T-helper 2 cell treated with Interferon-gamma antibody and Interleukin-4, amounts not matched to agents 5 μg/mL and 100 μg/mL, for 36 hours (primary cell): ENCODE measurements at regions not wholly inside any gene's neighbourhood (a gene's known extent, or its start where the extent isn't known, plus 50 kb on each side); places are given as distances from the start of the nearest gene placed in this dataset.
"Not testable (repeated sequence)": the region's sequence is repeated elsewhere in the genome, so short reads cannot be mapped to it uniquely, and the experiment has no call there.

Experiments used
- DNase-seq: peaks from one replicate; pipeline ENCODE4 v3.0.0; 2021; ENCODE audit warnings: low spot score
- H3K27ac Mint-ChIP-seq: one replicate; pipeline ENCODE4 v1.8.0; 2021; ENCODE audit warnings: mild to moderate bottlenecking, mixed read lengths
- H3K27me3 Mint-ChIP-seq: one replicate; pipeline ENCODE4 v1.8.0; 2021; ENCODE audit warnings: low read depth, mixed read lengths
- H3K36me3 Mint-ChIP-seq: one replicate; pipeline ENCODE4 v1.8.0; 2021; ENCODE audit warnings: low read depth, mixed read lengths
- H3K4me1 Mint-ChIP-seq: one replicate; pipeline ENCODE4 v1.8.0; 2021; ENCODE audit warnings: low read depth, mixed read lengths
- H3K4me3 Mint-ChIP-seq: one replicate; pipeline ENCODE4 v1.8.0; 2022; ENCODE audit warnings: mild to moderate bottlenecking, moderate library complexity, mixed read lengths
- H3K9me3 Mint-ChIP-seq: one replicate; pipeline ENCODE4 v1.8.0; 2021; ENCODE audit warnings: mixed read lengths

DNA sequence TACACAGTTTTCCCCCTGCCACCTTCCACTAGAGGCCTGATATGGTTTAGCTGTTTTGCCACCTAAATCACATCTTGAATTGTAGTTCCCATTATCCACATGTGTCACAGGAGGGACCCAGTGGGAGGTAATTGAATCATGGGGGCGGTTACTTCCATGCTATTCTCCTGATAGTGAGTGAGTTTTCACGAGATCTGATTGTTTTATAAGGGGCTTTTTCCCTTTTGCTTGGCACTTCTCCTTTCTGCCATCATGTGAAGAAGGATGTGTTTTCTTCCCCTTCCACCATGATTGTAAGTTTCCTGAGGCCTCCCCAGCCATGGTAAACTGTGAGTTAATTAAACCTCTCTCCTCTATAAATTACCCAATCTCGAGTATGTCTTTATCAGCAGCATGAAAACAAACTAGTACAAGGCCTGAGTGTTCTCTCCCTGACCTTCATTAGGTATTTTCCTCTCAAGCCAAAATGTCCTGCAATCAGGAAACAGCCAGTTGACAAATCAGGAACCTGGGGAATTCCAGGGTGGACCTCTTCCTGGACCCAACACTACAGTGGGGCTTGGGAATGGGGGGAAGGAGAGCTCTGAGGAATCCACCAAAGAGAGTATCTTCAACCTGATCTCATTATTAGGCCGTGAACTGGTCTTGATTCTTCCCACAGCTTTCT, 129.9 kb downstream of the TXNL1 start:
- DNase-seq: no peak
- Mint-ChIP-seq H3K4me1 (no peaks in the 10 kb centered on the region), H3K9me3 (no peaks in the 10 kb centered on the region), H3K27me3 (no peaks in the 10 kb centered on the region), H3K36me3 (no peaks in the 10 kb centered on the region), H3K4me3 (no peak overlapping the region), H3K27ac (no peak overlapping the region)

GRCh38 chr18:56505971-56506370, 132.4 kb downstream of the TXNL1 start:
- Mint-ChIP-seq H3K27ac (no peak overlapping the region), H3K9me3 (no peaks in the 10 kb centered on the region), H3K4me1 (no peaks in the 10 kb centered on the region), H3K27me3 (no peaks in the 10 kb centered on the region), H3K36me3 (no peaks in the 10 kb centered on the region), H3K4me3 (no peak overlapping the region)
- DNase-seq: no peak

DNA sequence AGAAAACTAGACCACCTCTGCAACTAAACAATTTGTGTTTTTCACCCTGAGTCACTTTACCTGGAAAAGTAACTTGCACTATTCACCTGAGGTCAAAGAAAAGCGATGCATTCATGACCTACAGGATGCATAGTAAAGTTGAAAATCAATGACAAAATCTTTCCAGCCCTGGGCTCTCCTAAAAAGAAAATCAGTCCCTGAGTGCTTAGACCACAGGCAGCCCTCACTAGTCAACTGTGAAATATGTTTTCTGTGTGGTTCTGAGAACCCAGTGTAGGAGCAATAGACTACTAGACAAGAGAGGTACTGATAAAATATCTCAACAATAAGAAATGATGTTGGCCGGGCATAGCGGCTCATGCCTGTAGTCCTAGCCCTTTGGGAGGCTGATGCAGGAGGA, 133.1 kb downstream of the TXNL1 start:
- Mint-ChIP-seq H3K27me3 (no peaks in the 10 kb centered on the region), H3K9me3 (no peaks in the 10 kb centered on the region), H3K4me3 (no peak overlapping the region), H3K27ac (no peak overlapping the region), H3K4me1 (no peaks in the 10 kb centered on the region), H3K36me3 (no peaks in the 10 kb centered on the region)
- no peak for DNase-seq

GRCh38 chr18:56501896-56502295, 136.5 kb downstream of the TXNL1 start:
- no peaks in the 10 kb centered on the region for H3K36me3 Mint-ChIP-seq
- H3K4me1 Mint-ChIP-seq: no peaks in the 10 kb centered on the region
- peaks cover 2% of the 10 kb centered on the region for H3K27me3 Mint-ChIP-seq
- H3K27ac Mint-ChIP-seq: no peak overlapping the region
- H3K9me3 Mint-ChIP-seq: no peaks in the 10 kb centered on the region
- no peak overlapping the region for H3K4me3 Mint-ChIP-seq
- no peak for DNase-seq

DNA sequence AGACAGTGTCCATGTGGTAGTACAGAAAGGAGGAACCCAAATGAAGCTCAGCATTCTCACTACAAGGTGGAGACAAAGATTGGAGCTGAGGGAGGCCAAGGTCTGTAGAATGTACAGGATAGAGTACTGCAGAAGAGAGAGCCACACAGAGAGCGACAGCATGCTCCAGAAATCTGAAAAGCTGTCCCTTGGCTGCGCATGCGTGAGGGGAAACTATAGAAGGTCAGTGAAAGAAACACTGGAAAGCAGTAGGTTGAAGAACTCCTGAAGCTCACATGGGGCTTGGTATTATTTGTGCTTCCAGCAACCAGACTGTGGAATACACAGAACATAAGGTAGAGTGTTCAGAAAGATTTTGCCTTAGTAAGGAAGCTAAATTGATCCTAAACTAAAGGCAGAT, 142.5 kb downstream of the TXNL1 start:
- H3K27ac Mint-ChIP-seq: no peak overlapping the region
- H3K36me3 Mint-ChIP-seq: no peaks in the 10 kb centered on the region

DNA sequence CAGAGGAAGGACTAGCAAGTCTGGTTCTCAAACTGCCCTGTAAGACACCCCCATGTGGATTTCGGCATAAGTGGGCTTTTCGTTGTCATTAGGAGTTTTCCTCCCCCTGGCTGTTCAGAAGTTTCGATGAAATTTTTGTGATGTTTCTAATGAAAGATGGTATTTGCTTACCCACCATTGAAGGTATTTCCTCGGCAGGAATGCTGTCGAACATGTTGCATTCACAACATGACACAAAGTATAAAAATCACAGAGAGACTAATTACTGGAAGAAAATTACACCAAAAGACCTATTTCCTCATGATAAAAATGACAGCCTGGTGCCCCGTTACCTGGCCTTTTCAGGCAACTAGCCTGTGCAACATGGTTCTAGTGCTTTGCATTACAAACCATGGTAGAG, 144.9 kb downstream of the TXNL1 start:
- no peak overlapping the region for H3K27ac Mint-ChIP-seq
- no peaks in the 10 kb centered on the region for H3K36me3 Mint-ChIP-seq
- H3K9me3 Mint-ChIP-seq: no peaks in the 10 kb centered on the region
- peaks cover 10% of the 10 kb centered on the region for H3K27me3 Mint-ChIP-seq
- H3K4me1 Mint-ChIP-seq: no peaks in the 10 kb centered on the region
- no peak for DNase-seq
- no peak overlapping the region for H3K4me3 Mint-ChIP-seq

More for the DNA sequence above, 142.5 kb downstream of the TXNL1 start:
- peaks cover 10% of the 10 kb centered on the region for H3K27me3 Mint-ChIP-seq
- no peak overlapping the region for H3K4me3 Mint-ChIP-seq
- H3K9me3 Mint-ChIP-seq: no peaks in the 10 kb centered on the region
- no peak for DNase-seq
- no peaks in the 10 kb centered on the region for H3K4me1 Mint-ChIP-seq

- Mint-ChIP-seq H3K9me3 (no peaks in the 10 kb centered on the region), H3K4me3 (no peak overlapping the region), H3K4me1 (no peaks in the 10 kb centered on the region), H3K36me3 (no peaks in the 10 kb centered on the region), H3K27me3 (peaks cover 8% of the 10 kb centered on the region), H3K27ac (no peak overlapping the region)
- no peak for DNase-seq
Measured at GRCh38 chr18:56492136-56492535, 146.3 kb downstream of the TXNL1 start.

DNA sequence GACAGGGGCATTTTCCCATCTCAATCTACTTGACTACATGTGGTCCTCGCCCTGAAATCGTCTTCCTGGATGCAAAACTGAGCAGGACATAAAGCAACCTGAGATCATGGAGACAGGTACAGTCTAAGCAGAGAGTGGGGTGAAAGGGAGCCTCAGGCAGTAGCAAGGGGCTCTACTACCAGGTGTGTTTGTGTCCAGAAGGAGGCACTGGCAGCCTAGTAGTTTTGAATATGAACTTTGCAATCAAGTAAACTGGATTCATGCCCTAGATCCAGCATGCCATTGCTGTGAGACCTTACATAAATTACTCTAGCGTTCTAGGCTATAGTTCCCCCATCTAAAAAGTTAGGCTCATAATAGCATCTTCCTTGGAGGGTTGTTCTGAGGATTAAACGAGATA, 147.4 kb downstream of the TXNL1 start:
- H3K36me3 Mint-ChIP-seq: no peaks in the 10 kb centered on the region
- DNase-seq: no peak
- H3K27me3 Mint-ChIP-seq: peaks cover 2% of the 10 kb centered on the region
- H3K4me1 Mint-ChIP-seq: no peaks in the 10 kb centered on the region
- no peak overlapping the region for H3K27ac Mint-ChIP-seq
- no peak overlapping the region for H3K4me3 Mint-ChIP-seq
- H3K9me3 Mint-ChIP-seq: no peaks in the 10 kb centered on the region

DNA sequence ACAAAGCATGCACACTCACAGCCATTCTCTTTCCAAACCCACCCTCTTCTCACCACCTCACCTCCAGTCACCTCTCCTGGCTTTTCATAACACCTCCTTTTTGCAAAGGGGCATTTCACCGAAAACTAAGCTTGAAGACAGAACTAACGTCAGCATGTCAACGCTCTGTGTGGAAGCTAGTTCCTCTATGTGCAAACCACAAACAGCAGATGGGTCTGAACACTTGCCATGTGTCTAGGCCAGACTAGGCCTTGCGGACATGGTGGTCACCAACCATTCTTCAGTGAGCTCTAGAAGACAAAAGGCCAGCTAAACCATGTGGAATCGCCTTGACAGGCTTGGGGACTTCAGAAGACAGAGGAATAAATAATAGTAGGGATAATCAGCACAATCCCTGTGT, 148.5 kb downstream of the TXNL1 start:
- Mint-ChIP-seq H3K9me3 (no peaks in the 10 kb centered on the region), H3K4me3 (no peak overlapping the region), H3K36me3 (no peaks in the 10 kb centered on the region), H3K4me1 (no peaks in the 10 kb centered on the region), H3K27me3 (no peaks in the 10 kb centered on the region), H3K27ac (no peak overlapping the region)
- no peak for DNase-seq

DNA sequence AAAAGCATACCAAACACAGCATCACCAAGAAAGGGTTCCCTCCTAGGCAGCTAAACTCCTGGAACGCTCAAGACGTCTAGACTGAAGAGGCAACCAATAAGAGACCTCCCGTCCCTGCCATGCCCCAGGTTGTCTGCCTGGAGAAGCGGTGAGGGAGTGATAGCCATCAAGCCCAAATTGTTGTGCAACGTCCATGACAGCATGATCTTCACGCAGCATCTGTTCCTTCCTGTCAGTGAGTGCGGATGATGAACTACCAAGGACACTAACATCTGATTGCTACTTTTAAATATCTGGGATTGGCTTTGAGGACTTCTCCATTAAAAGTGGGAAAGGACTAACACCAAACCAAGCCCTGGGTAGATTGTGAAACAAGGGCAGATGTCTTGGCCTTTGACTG, 149.7 kb downstream of the TXNL1 start:
- no peaks in the 10 kb centered on the region for H3K4me1 Mint-ChIP-seq
- H3K27me3 Mint-ChIP-seq: no peaks in the 10 kb centered on the region
- no peaks in the 10 kb centered on the region for H3K36me3 Mint-ChIP-seq
- H3K9me3 Mint-ChIP-seq: no peaks in the 10 kb centered on the region
- no peak overlapping the region for H3K27ac Mint-ChIP-seq
- H3K4me3 Mint-ChIP-seq: no peak overlapping the region
- no peak for DNase-seq

DNA sequence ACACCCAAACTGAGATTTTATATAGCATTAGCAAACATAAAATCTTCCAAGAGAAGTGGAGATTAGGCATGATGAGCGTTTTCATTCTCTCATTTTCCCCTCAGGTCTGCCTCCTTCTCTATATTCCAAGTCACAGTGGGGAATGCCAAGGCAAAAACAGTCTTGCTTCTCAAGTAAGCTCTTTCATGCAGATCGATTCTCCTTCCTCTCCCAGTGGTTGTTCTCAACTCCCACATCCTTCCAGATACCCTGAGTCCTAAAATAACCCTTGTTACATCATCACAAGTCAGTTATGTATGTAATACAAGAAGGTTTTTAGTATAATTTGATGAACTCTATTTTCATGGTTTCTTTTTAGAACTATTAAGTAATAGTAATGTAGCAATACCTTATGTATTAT, 150.6 kb downstream of the TXNL1 start:
- no peak overlapping the region for H3K4me3 Mint-ChIP-seq
- H3K27ac Mint-ChIP-seq: no peak overlapping the region
- no peaks in the 10 kb centered on the region for H3K36me3 Mint-ChIP-seq
- H3K4me1 Mint-ChIP-seq: no peaks in the 10 kb centered on the region
- DNase-seq: no peak
- no peaks in the 10 kb centered on the region for H3K9me3 Mint-ChIP-seq
- no peaks in the 10 kb centered on the region for H3K27me3 Mint-ChIP-seq

DNA sequence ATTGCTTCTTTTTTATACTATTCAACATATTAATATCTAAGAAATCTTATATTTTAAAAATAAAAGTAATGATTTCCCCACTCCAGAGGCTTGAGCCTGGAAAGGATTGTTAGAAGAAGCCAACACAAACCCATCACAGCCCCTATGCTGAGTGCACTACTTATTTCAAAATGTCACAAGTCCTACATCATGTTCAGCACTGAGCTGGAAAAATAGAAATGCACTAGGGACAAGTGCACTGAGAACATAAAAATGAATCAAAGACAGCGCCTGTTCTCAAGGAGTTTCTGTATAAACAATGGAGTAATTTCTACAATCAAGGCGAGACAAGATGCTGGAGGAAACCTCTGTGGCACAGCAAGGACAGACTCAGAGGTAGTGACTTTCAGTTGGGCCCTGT, 155.0 kb downstream of the TXNL1 start:
- no peaks in the 10 kb centered on the region for H3K4me1 Mint-ChIP-seq
- H3K27ac Mint-ChIP-seq: no peak overlapping the region
- H3K9me3 Mint-ChIP-seq: no peaks in the 10 kb centered on the region
- DNase-seq: no peak
- H3K36me3 Mint-ChIP-seq: no peaks in the 10 kb centered on the region
- no peak overlapping the region for H3K4me3 Mint-ChIP-seq
- no peaks in the 10 kb centered on the region for H3K27me3 Mint-ChIP-seq

- not testable (repeated sequence) for H3K9me3 Mint-ChIP-seq, H3K36me3 Mint-ChIP-seq, H3K4me1 Mint-ChIP-seq, H3K27me3 Mint-ChIP-seq, H3K4me3 Mint-ChIP-seq, DNase-seq, H3K27ac Mint-ChIP-seq
Measured at GRCh38 chr18:56482813-56483212, 155.6 kb downstream of the TXNL1 start.

DNA sequence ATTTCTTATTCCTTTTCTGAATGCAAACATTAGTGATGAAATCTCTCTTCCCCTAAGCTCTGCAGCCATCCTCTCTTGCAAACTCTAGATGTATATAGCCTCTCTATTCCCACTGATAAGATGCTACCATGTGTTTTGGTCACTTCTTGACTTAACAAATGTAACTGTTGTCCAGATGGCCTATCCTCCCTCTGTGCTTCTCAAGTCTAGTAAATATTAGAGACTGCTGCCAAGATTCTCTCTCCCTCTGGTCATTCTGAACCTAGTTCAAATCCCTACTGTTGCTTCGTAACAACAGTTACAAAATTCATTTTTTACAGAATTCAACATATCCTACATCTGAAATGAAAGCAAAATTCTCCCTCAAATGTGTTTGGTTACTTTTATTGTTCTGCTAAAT, 156.6 kb downstream of the TXNL1 start:
- no peak for DNase-seq
- Mint-ChIP-seq H3K4me3 (no peak overlapping the region), H3K36me3 (no peaks in the 10 kb centered on the region), H3K4me1 (no peaks in the 10 kb centered on the region), H3K27me3 (no peaks in the 10 kb centered on the region), H3K9me3 (no peaks in the 10 kb centered on the region), H3K27ac (no peak overlapping the region)

DNA sequence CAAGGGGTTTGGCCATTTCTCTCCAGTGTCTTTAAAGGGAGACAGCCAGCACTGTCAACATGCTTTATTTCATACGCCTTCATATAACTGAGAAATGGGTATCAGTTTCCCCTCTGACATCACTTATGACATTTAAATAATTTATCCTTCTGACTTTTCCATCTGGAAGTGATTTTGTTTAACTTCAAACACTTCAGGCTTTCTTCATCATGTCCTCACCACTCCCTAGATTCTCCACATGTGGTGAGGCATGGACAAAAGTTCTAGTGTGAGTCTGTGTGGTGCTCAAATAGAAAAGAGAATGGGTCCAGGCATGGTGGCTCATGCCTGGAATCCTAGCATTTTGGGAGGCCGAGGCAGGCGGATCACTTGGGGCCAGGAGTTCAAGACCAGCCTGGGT, 158.6 kb downstream of the TXNL1 start:
- Mint-ChIP-seq H3K9me3 (no peaks in the 10 kb centered on the region), H3K4me1 (no peaks in the 10 kb centered on the region), H3K4me3 (no peak overlapping the region), H3K36me3 (no peaks in the 10 kb centered on the region), H3K27ac (no peak overlapping the region), H3K27me3 (no peaks in the 10 kb centered on the region)
- no peak for DNase-seq
